ENCODE measurements at regions not wholly inside any gene's neighbourhood (a gene's known extent, or its start where the extent isn't known, plus 50 kb on each side); places are given as distances from the start of the nearest gene placed in this dataset.

- TF ChIP-seq CTCF (IDR thresholded peaks at IDR 0.05; ENCODE audit: control extremely low read depth in 1 of 3, insufficient read depth in 1 of 3, low read depth in 1 of 3, low read length in 3 of 3), result no peak
- no peak for TF ChIP-seq TBP (IDR thresholded peaks at IDR 0.05; ENCODE audit: low read depth, low read length)
- no peak for TF ChIP-seq RAD21 (IDR thresholded peaks at IDR 0.05 in 1 of 2, conservative IDR thresholded peaks at IDR 0.05 in 1 of 2; ENCODE audit: low read depth in 2 of 2, low read length in 2 of 2)
- TF ChIP-seq CBX8 (IDR thresholded peaks at IDR 0.05; ENCODE audit: borderline replicate concordance, low read depth, low read length), result no peak
- TF ChIP-seq POLR2AphosphoS5 (IDR thresholded peaks at IDR 0.05; ENCODE audit: low read depth, low read length), result no peak
- TF ChIP-seq MAFK (IDR thresholded peaks at IDR 0.05; ENCODE audit: low read depth, low read length), result no peak
- no peak for TF ChIP-seq RFX5 (IDR thresholded peaks at IDR 0.05; ENCODE audit: borderline replicate concordance, low read depth, low read length)
- TF ChIP-seq BRCA1 (IDR thresholded peaks at IDR 0.05; ENCODE audit: low read depth, low read length), result no peak
- no peak for TF ChIP-seq JUND (IDR thresholded peaks at IDR 0.05; ENCODE audit: low read length)
- TF ChIP-seq CHD2 (IDR thresholded peaks at IDR 0.05; ENCODE audit: low read length), result no peak
- no peak for TF ChIP-seq POLR2A (IDR thresholded peaks at IDR 0.05; ENCODE audit: control extremely low read depth in 1 of 2, low read depth in 2 of 2, low read length in 2 of 2)
- no peak for TF ChIP-seq YY1 (IDR thresholded peaks at IDR 0.05; ENCODE audit: low read depth, low read length)
Observed at GRCh38 chr3:102941786-102942185, 507.0 kb downstream of the ZPLD1 start.
